ENCODE measurements at regions not wholly inside any gene's neighbourhood (a gene's known extent, or its start where the extent isn't known, plus 50 kb on each side); places are given as distances from the start of the nearest gene placed in this dataset.
"Not testable (repeated sequence)": the region's sequence is repeated elsewhere in the genome, so short reads cannot be mapped to it uniquely, and the experiment has no call there.

DNA sequence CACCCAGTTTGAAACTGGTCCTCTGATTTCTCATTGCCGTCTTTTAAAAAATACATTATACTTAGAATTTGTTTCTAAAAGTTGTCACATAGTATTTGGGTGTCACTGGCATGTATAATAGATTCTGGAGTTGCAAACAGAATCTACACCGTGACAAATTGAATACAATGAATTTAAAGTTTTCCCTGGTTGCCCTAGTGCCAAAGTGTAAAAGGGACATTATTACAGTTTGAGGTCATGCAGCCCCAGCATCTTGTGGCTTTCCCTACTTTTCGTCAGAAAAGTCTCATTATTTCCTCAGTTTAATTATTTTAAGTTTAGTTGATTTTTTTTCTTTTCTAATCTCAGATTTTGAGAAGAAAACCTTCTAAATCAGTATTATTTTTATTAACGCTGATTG, 155.9 kb downstream of the DISP1 start:
- H3K9me3 ChIP-seq (replicated peaks; ENCODE audit: control insufficient read depth, low read depth, low read length) = no peaks in the 10 kb centered on the region
- peak overlapping the region; percentile 73 for H3K27ac ChIP-seq (ENCODE audit: low read length)
- no peaks in the 10 kb centered on the region for H3K27me3 ChIP-seq (ENCODE audit: control insufficient read depth, insufficient read depth, low read length)
- no peak overlapping the region for H3K4me3 ChIP-seq (ENCODE audit: low read length)
- H3K4me1 ChIP-seq (ENCODE audit: control insufficient read depth, insufficient read depth, low read length) = no peaks in the 10 kb centered on the region
- DNase-seq = peak; percentile 49
- WGBS (ENCODE audit: insufficient coverage) = no CpG with 5 or more reads among the region's 4 CpGs
- H3K36me3 ChIP-seq (ENCODE audit: control insufficient read depth, insufficient read depth, low read length) = no peaks in the 10 kb centered on the region

DNA sequence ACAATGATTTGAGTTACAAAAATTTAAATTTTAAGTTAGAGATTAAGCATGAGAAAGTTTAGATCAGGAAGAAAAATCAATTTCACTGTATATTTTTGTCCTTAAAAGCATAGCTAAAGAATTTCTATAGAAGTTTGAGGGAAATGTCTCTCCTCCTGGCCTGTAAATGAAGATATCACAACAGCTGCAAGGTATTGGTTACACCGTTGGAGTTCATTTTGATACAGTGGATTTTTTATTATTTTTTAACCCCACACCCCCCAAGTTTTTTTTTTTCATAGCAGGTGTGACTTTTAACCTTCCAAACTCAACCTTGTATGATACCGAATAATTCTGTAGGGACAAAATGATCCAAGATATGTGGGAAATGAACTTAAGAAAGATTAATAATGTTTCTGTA, 156.3 kb downstream of the DISP1 start:
- DNase-seq = peak; percentile 49
- no peaks in the 10 kb centered on the region for H3K36me3 ChIP-seq (ENCODE audit: control insufficient read depth, insufficient read depth, low read length)
- H3K9me3 ChIP-seq (replicated peaks; ENCODE audit: control insufficient read depth, low read depth, low read length) = no peaks in the 10 kb centered on the region
- no peaks in the 10 kb centered on the region for H3K4me1 ChIP-seq (ENCODE audit: control insufficient read depth, insufficient read depth, low read length)
- H3K4me3 ChIP-seq (ENCODE audit: low read length) = no peak overlapping the region
- peak overlapping the region; percentile 73 for H3K27ac ChIP-seq (ENCODE audit: low read length)
- no CpG with 5 or more reads among the region's 2 CpGs for WGBS (ENCODE audit: insufficient coverage)
- H3K27me3 ChIP-seq (ENCODE audit: control insufficient read depth, insufficient read depth, low read length) = no peaks in the 10 kb centered on the region

DNA sequence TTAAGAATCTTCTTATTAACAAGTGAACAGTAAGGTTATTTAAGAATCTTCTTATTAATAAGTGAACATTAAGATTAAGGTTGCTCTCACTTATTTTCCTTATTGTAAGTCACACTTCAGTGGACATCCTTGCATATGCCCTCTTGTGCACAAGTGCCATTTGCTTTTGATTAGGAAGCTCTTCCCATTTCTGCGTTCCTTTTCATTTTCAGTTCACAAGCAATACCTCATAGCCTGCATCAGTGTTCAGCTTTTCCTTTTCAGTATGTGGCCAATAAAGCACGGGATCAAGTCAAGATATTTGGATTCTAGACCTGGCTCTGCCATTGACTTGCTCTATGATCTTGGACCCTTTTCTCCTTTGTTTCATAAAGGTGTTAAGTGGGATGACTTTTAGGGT, 158.7 kb downstream of the DISP1 start:
- no peaks in the 10 kb centered on the region for H3K27me3 ChIP-seq (ENCODE audit: control insufficient read depth, insufficient read depth, low read length)
- no peak for DNase-seq
- H3K36me3 ChIP-seq (ENCODE audit: control insufficient read depth, insufficient read depth, low read length) = no peaks in the 10 kb centered on the region
- 67% methylated on average over 1 of the region's 2 CpGs for WGBS (ENCODE audit: insufficient coverage)
- no peaks in the 10 kb centered on the region for H3K9me3 ChIP-seq (replicated peaks; ENCODE audit: control insufficient read depth, low read depth, low read length)
- no peak overlapping the region for H3K4me3 ChIP-seq (ENCODE audit: low read length)
- no peak overlapping the region for H3K27ac ChIP-seq (ENCODE audit: low read length)
- H3K4me1 ChIP-seq (ENCODE audit: control insufficient read depth, insufficient read depth, low read length) = no peaks in the 10 kb centered on the region

DNA sequence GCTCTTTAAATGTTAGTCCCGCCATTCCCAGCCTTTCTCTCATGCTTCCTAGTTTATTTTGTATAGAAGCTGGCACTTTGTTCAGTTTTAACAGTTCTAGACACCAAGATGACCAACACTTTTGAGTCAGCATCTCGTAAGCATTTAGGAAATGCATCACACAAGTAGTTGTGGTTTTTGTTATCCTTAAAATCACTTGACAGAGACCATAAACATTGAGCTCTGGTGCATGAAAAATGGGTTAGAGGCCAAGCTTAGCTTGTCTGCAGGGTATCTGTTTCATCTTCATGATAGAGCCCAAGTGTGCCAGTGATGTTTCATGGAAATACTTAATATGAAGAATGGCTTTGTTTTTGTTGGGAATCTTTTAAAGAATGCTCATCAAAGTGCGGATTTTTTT, 159.7 kb downstream of the DISP1 start:
- no peak for DNase-seq
- no peaks in the 10 kb centered on the region for H3K36me3 ChIP-seq (ENCODE audit: control insufficient read depth, insufficient read depth, low read length)
- no peak overlapping the region for H3K4me3 ChIP-seq (ENCODE audit: low read length)
- H3K9me3 ChIP-seq (replicated peaks; ENCODE audit: control insufficient read depth, low read depth, low read length) = no peaks in the 10 kb centered on the region
- no peaks in the 10 kb centered on the region for H3K4me1 ChIP-seq (ENCODE audit: control insufficient read depth, insufficient read depth, low read length)
- no peaks in the 10 kb centered on the region for H3K27me3 ChIP-seq (ENCODE audit: control insufficient read depth, insufficient read depth, low read length)
- H3K27ac ChIP-seq (ENCODE audit: low read length) = no peak overlapping the region
- no CpG with 5 or more reads among the region's 3 CpGs for WGBS (ENCODE audit: insufficient coverage)

DNA sequence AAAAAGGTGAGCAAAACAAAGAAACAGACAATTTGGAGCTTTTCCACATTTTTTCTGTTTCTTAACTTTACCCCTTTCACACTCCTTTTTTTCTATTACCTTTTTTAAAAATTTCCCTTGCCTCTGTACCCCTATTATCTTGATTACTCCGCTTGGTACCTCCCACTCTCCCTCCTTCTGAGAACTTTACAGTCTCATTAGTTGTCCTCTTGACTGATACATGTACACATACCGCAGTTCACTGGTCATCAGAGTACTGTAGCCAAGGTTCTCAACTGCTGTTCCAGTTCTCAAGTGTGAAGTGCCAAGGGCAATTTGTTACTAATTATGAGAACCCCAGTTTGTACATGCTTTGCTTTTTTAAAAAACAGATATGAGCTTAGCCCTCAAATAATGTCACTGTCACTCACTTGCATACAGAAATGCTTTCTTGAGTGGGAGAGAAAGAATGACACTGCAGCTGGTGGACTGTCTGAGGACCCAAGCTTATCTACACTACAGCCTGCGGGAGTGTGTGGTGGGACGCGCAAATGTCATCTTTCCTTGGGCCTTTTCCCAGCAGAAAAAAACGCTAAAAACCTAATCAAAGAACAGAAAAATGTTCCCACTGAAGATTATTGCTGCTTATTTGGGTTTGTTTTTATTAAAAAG, 160.8 kb downstream of the DISP1 start:
- Histone ChIP-seq H3K27me3 (ENCODE audit: control insufficient read depth, insufficient read depth, low read length) (no peaks in the 10 kb centered on the region), H3K4me1 (ENCODE audit: control insufficient read depth, insufficient read depth, low read length) (no peaks in the 10 kb centered on the region), H3K27ac (ENCODE audit: low read length) (no peak overlapping the region), H3K4me3 (ENCODE audit: low read length) (no peak overlapping the region), H3K36me3 (ENCODE audit: control insufficient read depth, insufficient read depth, low read length) (no peaks in the 10 kb centered on the region), H3K9me3 (replicated peaks; ENCODE audit: control insufficient read depth, low read depth, low read length) (no peaks in the 10 kb centered on the region)
- 100% methylated on average over 1 of the region's 6 CpGs for WGBS (ENCODE audit: insufficient coverage)
- no peak for DNase-seq

DNA sequence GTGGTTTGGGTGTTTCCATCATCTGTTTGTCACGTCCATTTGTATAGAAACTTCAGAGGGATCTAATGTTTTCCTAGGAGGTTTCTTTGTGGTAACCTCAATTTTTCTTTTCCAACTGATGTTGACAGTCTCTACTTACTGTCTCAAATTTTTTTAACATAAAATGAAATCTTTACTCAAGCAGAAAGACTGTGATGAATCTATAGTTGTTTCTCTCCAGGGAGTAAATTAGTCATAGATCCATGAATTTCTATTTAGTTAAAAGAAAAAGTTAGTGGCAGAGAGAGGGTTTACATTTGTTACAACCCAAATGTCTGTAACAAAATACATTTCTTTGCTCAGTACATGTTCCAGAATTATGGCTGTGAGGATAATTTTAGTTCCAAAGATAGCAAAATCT, 161.6 kb downstream of the DISP1 start:
- no CpG with 5 or more reads among the region's 1 CpG for WGBS (ENCODE audit: insufficient coverage)
- H3K4me3 ChIP-seq (ENCODE audit: low read length) = no peak overlapping the region
- no peaks in the 10 kb centered on the region for H3K27me3 ChIP-seq (ENCODE audit: control insufficient read depth, insufficient read depth, low read length)
- no peaks in the 10 kb centered on the region for H3K9me3 ChIP-seq (replicated peaks; ENCODE audit: control insufficient read depth, low read depth, low read length)
- H3K27ac ChIP-seq (ENCODE audit: low read length) = no peak overlapping the region
- no peaks in the 10 kb centered on the region for H3K36me3 ChIP-seq (ENCODE audit: control insufficient read depth, insufficient read depth, low read length)
- H3K4me1 ChIP-seq (ENCODE audit: control insufficient read depth, insufficient read depth, low read length) = no peaks in the 10 kb centered on the region
- no peak for DNase-seq

DNA sequence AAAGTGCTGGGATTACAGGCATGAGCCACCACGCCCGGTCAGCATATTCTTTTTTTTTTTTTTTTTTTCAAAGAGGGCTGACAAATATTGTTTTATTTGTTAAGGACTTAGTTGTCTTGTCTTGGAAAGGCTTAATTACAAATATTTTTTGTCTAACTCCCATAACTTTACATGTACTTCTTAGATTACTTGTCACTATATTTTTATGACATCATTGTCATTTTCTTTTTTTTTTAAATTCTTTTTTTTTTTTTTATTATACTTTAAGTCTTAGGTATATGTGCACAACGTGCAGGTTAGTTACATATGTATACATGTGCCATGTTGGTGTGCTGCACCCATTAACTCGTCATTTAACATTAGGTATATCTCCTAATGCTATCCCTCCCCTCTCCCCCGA, 162.5 kb downstream of the DISP1 start:
- not testable (repeated sequence) for H3K27ac ChIP-seq (ENCODE audit: low read length); DNase-seq; H3K4me1 ChIP-seq (ENCODE audit: control insufficient read depth, insufficient read depth, low read length); H3K27me3 ChIP-seq (ENCODE audit: control insufficient read depth, insufficient read depth, low read length); H3K36me3 ChIP-seq (ENCODE audit: control insufficient read depth, insufficient read depth, low read length); H3K9me3 ChIP-seq (replicated peaks; ENCODE audit: control insufficient read depth, low read depth, low read length); H3K4me3 ChIP-seq (ENCODE audit: low read length)
- no CpG with 5 or more reads among the region's 5 CpGs for WGBS (ENCODE audit: insufficient coverage)

DNA sequence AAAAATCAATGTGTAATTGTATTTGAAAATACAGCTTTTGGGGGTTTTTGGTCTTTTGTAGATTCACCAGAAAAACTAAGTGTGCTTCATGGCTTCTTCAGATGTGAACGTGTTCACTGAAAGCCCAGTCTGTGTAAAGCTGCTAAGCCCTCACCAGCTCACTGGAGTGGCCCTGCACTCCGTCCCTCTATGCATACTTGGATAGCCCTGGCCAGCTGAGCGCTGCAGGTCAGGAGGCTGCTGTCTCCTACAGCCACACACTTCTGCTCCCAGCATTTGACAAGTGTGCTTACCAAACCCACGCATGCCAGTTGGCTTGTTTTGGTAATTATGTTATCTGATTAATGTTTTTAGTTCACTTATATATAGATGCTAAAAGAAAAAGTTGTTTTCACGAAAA, 163.5 kb downstream of the TLR5 start:
- 63% methylated on average over 2 of the region's 5 CpGs for WGBS (ENCODE audit: insufficient coverage)
- no peaks in the 10 kb centered on the region for H3K36me3 ChIP-seq (ENCODE audit: control insufficient read depth, insufficient read depth, low read length)

DNA sequence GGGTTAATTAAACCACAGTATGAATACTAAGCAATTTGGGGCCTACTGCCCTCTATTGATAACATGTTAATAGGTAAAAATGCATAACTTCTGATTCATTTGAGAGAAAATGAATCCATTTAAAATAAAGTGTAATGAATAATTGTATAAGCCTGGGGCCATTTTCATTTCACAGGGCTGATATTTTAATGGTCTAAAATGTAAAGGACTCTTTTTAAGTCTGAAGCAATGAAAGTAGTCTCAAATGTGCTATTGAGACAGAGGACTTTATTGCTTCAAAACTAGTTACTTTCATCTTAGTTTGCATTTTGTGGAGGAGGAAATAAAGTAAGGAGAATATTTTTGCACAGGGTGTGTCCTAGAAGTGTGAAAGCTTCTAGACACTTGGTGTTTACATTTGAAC, 155.4 kb downstream of the TLR5 start:
- Histone ChIP-seq H3K9me3 (replicated peaks; ENCODE audit: control insufficient read depth, low read depth, low read length) (no peaks in the 10 kb centered on the region), H3K27ac (ENCODE audit: low read length) (no peak overlapping the region), H3K4me3 (ENCODE audit: low read length) (no peak overlapping the region), H3K36me3 (ENCODE audit: control insufficient read depth, insufficient read depth, low read length) (peaks cover 4% of the 10 kb centered on the region), H3K4me1 (ENCODE audit: control insufficient read depth, insufficient read depth, low read length) (no peaks in the 10 kb centered on the region), H3K27me3 (ENCODE audit: control insufficient read depth, insufficient read depth, low read length) (no peaks in the 10 kb centered on the region)
- DNase-seq = no peak

More for the DNA sequence above, 163.5 kb downstream of the TLR5 start:
- no peak overlapping the region for H3K27ac ChIP-seq (ENCODE audit: low read length)
- H3K4me1 ChIP-seq (ENCODE audit: control insufficient read depth, insufficient read depth, low read length) = no peaks in the 10 kb centered on the region
- DNase-seq = peak; percentile 27
- no peak overlapping the region for H3K4me3 ChIP-seq (ENCODE audit: low read length)
- H3K27me3 ChIP-seq (ENCODE audit: control insufficient read depth, insufficient read depth, low read length) = no peaks in the 10 kb centered on the region
- H3K9me3 ChIP-seq (replicated peaks; ENCODE audit: control insufficient read depth, low read depth, low read length) = no peaks in the 10 kb centered on the region

DNA sequence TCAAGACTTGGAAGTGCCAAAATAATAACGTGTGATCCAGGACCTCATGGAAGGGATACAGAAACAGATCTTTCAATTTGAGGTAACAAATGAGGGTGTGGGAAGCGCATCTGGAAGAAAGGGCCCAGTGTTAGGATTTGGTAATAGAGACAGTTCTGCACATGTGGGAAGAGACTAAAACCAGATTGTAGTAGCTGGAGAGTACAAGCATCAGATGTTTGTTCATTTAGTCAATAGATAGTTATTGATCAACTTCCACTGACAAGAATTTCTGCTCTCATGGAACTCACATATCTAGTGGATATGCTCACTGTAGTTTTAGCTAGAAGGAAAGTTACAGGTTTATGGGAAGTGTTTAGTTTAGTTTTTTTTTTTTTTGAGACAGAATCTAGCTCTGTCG, 153.6 kb downstream of the TLR5 start:
- DNase-seq = no peak
- Histone ChIP-seq H3K4me1 (ENCODE audit: control insufficient read depth, insufficient read depth, low read length) (no peaks in the 10 kb centered on the region), H3K9me3 (replicated peaks; ENCODE audit: control insufficient read depth, low read depth, low read length) (no peaks in the 10 kb centered on the region), H3K27me3 (ENCODE audit: control insufficient read depth, insufficient read depth, low read length) (no peaks in the 10 kb centered on the region), H3K36me3 (ENCODE audit: control insufficient read depth, insufficient read depth, low read length) (peaks cover 4% of the 10 kb centered on the region), H3K27ac (ENCODE audit: low read length) (no peak overlapping the region), H3K4me3 (ENCODE audit: low read length) (no peak overlapping the region)
- 59% methylated on average over 2 of the region's 3 CpGs for WGBS (ENCODE audit: insufficient coverage)

DNA sequence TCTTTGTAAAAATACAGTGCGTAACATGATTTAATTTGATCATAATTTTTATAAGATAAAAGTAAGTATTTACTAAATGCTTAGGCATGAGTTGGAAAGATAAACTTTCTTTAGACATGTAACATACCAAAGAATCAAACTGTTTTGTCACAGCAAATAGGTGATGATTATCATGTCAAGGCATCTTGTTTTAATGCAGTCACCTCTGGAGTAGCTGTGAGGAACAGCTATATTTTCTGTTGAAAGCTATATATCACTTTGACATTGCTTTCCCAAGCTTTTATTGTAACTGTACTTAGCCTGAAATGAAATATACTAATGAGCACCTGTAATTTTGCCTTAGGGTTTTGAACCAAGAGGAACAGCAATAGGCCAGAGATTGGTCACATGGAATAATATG, 151.9 kb downstream of the TLR5 start:
- no peak for DNase-seq
- H3K36me3 ChIP-seq (ENCODE audit: control insufficient read depth, insufficient read depth, low read length) = peaks cover 4% of the 10 kb centered on the region
- no peaks in the 10 kb centered on the region for H3K27me3 ChIP-seq (ENCODE audit: control insufficient read depth, insufficient read depth, low read length)
- no peak overlapping the region for H3K4me3 ChIP-seq (ENCODE audit: low read length)
- no peak overlapping the region for H3K27ac ChIP-seq (ENCODE audit: low read length)
- no peaks in the 10 kb centered on the region for H3K9me3 ChIP-seq (replicated peaks; ENCODE audit: control insufficient read depth, low read depth, low read length)
- H3K4me1 ChIP-seq (ENCODE audit: control insufficient read depth, insufficient read depth, low read length) = no peaks in the 10 kb centered on the region
- no CpG with 5 or more reads among the region's 1 CpG for WGBS (ENCODE audit: insufficient coverage)

Measured in muscle of leg (tissue), 3 donors.